ENCODE measurements at regions not wholly inside any gene's neighbourhood (a gene's known extent, or its start where the extent isn't known, plus 50 kb on each side); places are given as distances from the start of the nearest gene placed in this dataset.

DNA sequence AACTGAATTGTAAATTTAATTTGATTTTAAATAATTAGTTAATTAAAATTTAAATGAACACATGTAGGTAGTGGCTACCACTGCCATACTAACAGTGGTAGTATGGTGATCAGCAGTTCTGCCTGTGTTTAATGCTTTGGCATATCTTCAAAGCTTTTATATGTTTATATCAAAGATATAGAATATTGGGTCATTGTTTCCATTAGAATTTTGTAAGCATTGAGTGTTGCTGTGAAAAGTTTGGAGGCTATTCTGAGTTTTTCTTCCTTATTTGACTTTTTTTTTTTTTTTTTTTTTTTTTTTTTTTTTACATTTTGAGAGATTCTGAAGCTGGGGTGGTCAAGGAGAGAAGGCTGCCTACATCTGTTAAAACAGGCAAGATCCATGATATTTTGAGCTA, 134.2 kb downstream of the SPATA31D1 start:
- Histone ChIP-seq H3K4me3 (ENCODE audit: low read length) (no peak overlapping the region), H3F3A (ENCODE audit: insufficient read depth, low read length, poor library complexity, severe bottlenecking) (no peaks in the 10 kb centered on the region), H3K9ac (ENCODE audit: low read length) (no peak overlapping the region)

DNA sequence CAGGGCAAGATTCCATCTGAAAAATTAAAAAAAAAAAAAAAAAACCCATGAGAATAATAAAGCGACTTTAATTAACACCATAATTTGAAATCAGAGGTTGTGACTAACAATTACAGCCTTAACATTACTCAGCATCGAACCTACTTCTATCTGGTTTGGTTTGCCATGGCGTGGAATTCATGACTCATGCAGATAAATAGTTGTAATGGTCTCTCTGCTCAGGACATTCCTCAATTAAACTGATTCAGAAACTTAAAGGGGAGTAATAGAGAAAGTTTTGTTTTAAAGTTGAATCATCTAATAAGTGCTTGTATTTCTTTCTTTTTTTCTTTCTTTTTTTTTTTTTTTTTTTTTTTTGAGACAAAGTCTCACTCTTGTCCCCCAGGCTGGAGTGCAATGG, 135.5 kb downstream of the SPATA31D1 start:
- H2AFZ ChIP-seq (ENCODE audit: low read depth, low read length) = no peak overlapping the region
- H3K36me3 ChIP-seq (ENCODE audit: insufficient read depth, low read length) = no peaks in the 10 kb centered on the region
- H3K9ac ChIP-seq (ENCODE audit: low read length) = no peak overlapping the region
- H3F3A ChIP-seq (ENCODE audit: insufficient read depth, low read length, poor library complexity, severe bottlenecking) = no peaks in the 10 kb centered on the region
- H3K4me3 ChIP-seq (ENCODE audit: low read length) = no peak overlapping the region
- H3K27me3 ChIP-seq (ENCODE audit: insufficient read depth, low read depth, low read length) = no peaks in the 10 kb centered on the region
- no peak overlapping the region for H3K4me2 ChIP-seq (ENCODE audit: low read length)
- H4K20me1 ChIP-seq (ENCODE audit: insufficient read depth) = no peaks in the 10 kb centered on the region
- no peak overlapping the region for H3K27ac ChIP-seq (ENCODE audit: low read length)
- H3K9me3 ChIP-seq (ENCODE audit: low read length) = no peaks in the 10 kb centered on the region
- TF ChIP-seq RAD21 (conservative IDR thresholded peaks at IDR 0.05) = no peak
- TF ChIP-seq, protein P1, sequence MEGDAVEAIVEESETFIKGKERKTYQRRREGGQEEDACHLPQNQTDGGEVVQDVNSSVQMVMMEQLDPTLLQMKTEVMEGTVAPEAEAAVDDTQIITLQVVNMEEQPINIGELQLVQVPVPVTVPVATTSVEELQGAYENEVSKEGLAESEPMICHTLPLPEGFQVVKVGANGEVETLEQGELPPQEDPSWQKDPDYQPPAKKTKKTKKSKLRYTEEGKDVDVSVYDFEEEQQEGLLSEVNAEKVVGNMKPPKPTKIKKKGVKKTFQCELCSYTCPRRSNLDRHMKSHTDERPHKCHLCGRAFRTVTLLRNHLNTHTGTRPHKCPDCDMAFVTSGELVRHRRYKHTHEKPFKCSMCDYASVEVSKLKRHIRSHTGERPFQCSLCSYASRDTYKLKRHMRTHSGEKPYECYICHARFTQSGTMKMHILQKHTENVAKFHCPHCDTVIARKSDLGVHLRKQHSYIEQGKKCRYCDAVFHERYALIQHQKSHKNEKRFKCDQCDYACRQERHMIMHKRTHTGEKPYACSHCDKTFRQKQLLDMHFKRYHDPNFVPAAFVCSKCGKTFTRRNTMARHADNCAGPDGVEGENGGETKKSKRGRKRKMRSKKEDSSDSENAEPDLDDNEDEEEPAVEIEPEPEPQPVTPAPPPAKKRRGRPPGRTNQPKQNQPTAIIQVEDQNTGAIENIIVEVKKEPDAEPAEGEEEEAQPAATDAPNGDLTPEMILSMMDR (IDR thresholded peaks at IDR 0.05; ENCODE audit: poor library complexity, severe bottlenecking) = no peak
- TF ChIP-seq TAF1 (IDR thresholded peaks at IDR 0.05; ENCODE audit: low read depth) = no peak
- TF ChIP-seq POLR2AphosphoS5 (IDR thresholded peaks at IDR 0.05) = no peak
- no peak for TF ChIP-seq SMC3 (conservative IDR thresholded peaks at IDR 0.05; ENCODE audit: poor library complexity)
- no peaks in the 10 kb centered on the region for H3K9me2 ChIP-seq (ENCODE audit: insufficient read depth, low read length)
- no peaks in the 10 kb centered on the region for H3K79me2 ChIP-seq (replicated peaks; ENCODE audit: insufficient read depth, low read length)

More for the DNA sequence above, 134.2 kb downstream of the SPATA31D1 start:
- H3K27ac ChIP-seq (ENCODE audit: low read length) = no peak overlapping the region
- no peaks in the 10 kb centered on the region for H3K27me3 ChIP-seq (ENCODE audit: insufficient read depth, low read depth, low read length)
- no peaks in the 10 kb centered on the region for H3K36me3 ChIP-seq (ENCODE audit: insufficient read depth, low read length)
- H2AFZ ChIP-seq (ENCODE audit: low read depth, low read length) = no peak overlapping the region
- TF ChIP-seq RAD21 (conservative IDR thresholded peaks at IDR 0.05) (no peak), TAF1 (IDR thresholded peaks at IDR 0.05; ENCODE audit: low read depth) (no peak), POLR2AphosphoS5 (IDR thresholded peaks at IDR 0.05) (no peak), EP300 (conservative IDR thresholded peaks at IDR 0.05; ENCODE audit: poor library complexity, severe bottlenecking) (no peak), SMC3 (conservative IDR thresholded peaks at IDR 0.05; ENCODE audit: poor library complexity) (no peak), MXI1 (conservative IDR thresholded peaks at IDR 0.05; ENCODE audit: poor library complexity, severe bottlenecking) (no peak), EZH2 (IDR thresholded peaks at IDR 0.05; ENCODE audit: borderline replicate concordance, insufficient read depth, low read length, poor library complexity, severe bottlenecking) (no peak)
- TF ChIP-seq, protein P2, sequence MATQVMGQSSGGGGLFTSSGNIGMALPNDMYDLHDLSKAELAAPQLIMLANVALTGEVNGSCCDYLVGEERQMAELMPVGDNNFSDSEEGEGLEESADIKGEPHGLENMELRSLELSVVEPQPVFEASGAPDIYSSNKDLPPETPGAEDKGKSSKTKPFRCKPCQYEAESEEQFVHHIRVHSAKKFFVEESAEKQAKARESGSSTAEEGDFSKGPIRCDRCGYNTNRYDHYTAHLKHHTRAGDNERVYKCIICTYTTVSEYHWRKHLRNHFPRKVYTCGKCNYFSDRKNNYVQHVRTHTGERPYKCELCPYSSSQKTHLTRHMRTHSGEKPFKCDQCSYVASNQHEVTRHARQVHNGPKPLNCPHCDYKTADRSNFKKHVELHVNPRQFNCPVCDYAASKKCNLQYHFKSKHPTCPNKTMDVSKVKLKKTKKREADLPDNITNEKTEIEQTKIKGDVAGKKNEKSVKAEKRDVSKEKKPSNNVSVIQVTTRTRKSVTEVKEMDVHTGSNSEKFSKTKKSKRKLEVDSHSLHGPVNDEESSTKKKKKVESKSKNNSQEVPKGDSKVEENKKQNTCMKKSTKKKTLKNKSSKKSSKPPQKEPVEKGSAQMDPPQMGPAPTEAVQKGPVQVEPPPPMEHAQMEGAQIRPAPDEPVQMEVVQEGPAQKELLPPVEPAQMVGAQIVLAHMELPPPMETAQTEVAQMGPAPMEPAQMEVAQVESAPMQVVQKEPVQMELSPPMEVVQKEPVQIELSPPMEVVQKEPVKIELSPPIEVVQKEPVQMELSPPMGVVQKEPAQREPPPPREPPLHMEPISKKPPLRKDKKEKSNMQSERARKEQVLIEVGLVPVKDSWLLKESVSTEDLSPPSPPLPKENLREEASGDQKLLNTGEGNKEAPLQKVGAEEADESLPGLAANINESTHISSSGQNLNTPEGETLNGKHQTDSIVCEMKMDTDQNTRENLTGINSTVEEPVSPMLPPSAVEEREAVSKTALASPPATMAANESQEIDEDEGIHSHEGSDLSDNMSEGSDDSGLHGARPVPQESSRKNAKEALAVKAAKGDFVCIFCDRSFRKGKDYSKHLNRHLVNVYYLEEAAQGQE (IDR thresholded peaks at IDR 0.05; ENCODE audit: borderline replicate concordance) = no peak
- TF ChIP-seq, protein P1 (IDR thresholded peaks at IDR 0.05; ENCODE audit: poor library complexity, severe bottlenecking) = no peak
- no peak overlapping the region for H3K4me2 ChIP-seq (ENCODE audit: low read length)
- no peaks in the 10 kb centered on the region for H3K79me2 ChIP-seq (replicated peaks; ENCODE audit: insufficient read depth, low read length)
- no peaks in the 10 kb centered on the region for H3K9me2 ChIP-seq (ENCODE audit: insufficient read depth, low read length)
- H3K9me3 ChIP-seq (ENCODE audit: low read length) = no peaks in the 10 kb centered on the region
- H4K20me1 ChIP-seq (ENCODE audit: insufficient read depth) = no peaks in the 10 kb centered on the region
